Stomach (tissue), 8 donors: ENCODE measurements at regions not wholly inside any gene's neighbourhood (a gene's known extent, or its start where the extent isn't known, plus 50 kb on each side); places are given as distances from the start of the nearest gene placed in this dataset.

ENCODE experiments used
- DNase-seq, 2 donors: peaks; one replicate each; pipeline versions ENCODE4 v3.0.0 to v3.0.0-alpha.2; 2013 to 2019
- H3K27ac ChIP-seq, 5 donors: fragments of 200-600 bp in 4 of 5; sonication (generic) in 4 of 5; one replicate each; pipeline ENCODE4 v1.5.1; 2013 to 2019; ENCODE audit warnings: mild to moderate bottlenecking in 1 of 5, moderate library complexity in 1 of 5
- H3K27me3 ChIP-seq, 3 donors: fragments of 200-600 bp; sonication (generic); one replicate each; pipeline ENCODE4 v1.5.1; 2017 to 2019; ENCODE audit warnings: mixed run types in 1 of 3
- H3K36me3 ChIP-seq, 4 donors: fragments of 200-600 bp; sonication (generic); 1 replicate in 3 of 4; 2 replicates in 1 of 4; pipeline ENCODE4 v1.5.1; 2016 to 2019
- H3K4me1 ChIP-seq, 4 donors: fragments of 200-600 bp; sonication (generic); one replicate each; pipeline ENCODE4 v1.5.1; 2016 to 2019
- H3K4me3 ChIP-seq, 4 donors: fragments of 200-600 bp; sonication (generic) in 3 of 4; one replicate each; pipeline ENCODE4 v1.5.1; 2016 to 2019; ENCODE audit warnings: mild to moderate bottlenecking in 1 of 4
- H3K9me3 ChIP-seq, 4 donors: fragments of 200-600 bp; sonication (generic); one replicate each; pipeline ENCODE4 v1.5.1; 2016 to 2019
- CTCF ChIP-seq, 7 experiments: fragments of 450-650 bp in 4 of 7; fragments of 200-600 bp in 3 of 7; sonication (generic) in 3 of 7; IDR thresholded peaks; one replicate each; pipeline ENCODE4 v1.5.1; 2016 to 2019; ENCODE audit warnings: antibody characterized with exemption in 7 of 7, control low read depth in 2 of 7, mild to moderate bottlenecking in 1 of 7
- EP300 ChIP-seq: sonication (generic); formaldehyde crosslinking; IDR thresholded peaks from one replicate; pipeline ENCODE4 v1.6.1; 2017; ENCODE audit warnings: antibody characterized with exemption
- POLR2A ChIP-seq, 4 donors: fragments of 450-650 bp; IDR thresholded peaks; one replicate each; pipeline ENCODE4 v1.6.1; 2016; ENCODE audit warnings: antibody characterized with exemption in 4 of 4, control low read depth in 2 of 4, mild to moderate bottlenecking in 1 of 4, moderate library complexity in 1 of 4
- POLR2AphosphoS5 ChIP-seq, 3 donors: sonication (generic); formaldehyde crosslinking; IDR thresholded peaks; one replicate each; pipeline ENCODE4 v1.6.1; 2016; ENCODE audit warnings: antibody characterized with exemption in 3 of 3
- WGBS, 5 donors: extraction: QIAGEN DNeasy Blood & Tissue Kit in 3 of 5; methylation state at CpG; one replicate each; pipeline versions ENCODE4 v1.1.5 to v1.1.7; 2013 to 2018; 5-methylcytosine and 5-hydroxymethylcytosine counted together
- intact Hi-C: fragments of 100-400 bp; cut with DNase I; formaldehyde crosslinking; loops from one replicate; pipeline ENCODE4 v1.15.1; 2023; ENCODE audit warnings: low total_unique reads
- donor health status: healthy with polysubstance abuse.
- donor health status: Bipolar disorder and iron deficiency.
- donor health status: healthy.

DNA sequence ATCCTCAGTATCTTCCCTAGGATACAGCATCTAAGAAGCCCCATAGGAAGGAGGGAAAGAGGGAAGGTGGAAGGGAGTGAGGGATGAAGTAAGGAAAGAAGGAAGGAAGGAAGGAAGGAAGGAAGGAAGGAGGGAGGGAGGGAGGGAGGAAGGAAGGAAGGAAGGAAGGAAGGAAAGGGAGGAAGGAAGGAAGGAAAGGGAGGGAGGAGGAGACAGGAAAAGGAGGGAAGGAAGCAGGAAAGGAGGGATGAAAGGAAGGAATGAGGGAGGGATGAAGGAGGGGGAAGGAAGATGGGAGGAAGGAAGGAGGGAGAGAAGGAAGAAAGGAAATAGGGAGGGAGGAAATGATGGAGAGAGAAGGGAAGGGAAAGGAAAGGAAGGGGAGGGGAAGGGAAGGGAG, 455.6 kb upstream of the ZMIZ1 start:
- no peak for TF ChIP-seq CTCF (IDR thresholded peaks at IDR 0.05)
- TF ChIP-seq POLR2A (IDR thresholded peaks at IDR 0.05) = no peak
- TF ChIP-seq POLR2AphosphoS5 (IDR thresholded peaks at IDR 0.05) = no peak
- no peak for TF ChIP-seq EP300
- H3K4me1 ChIP-seq = peaks cover 0 to 4% (median 0%) of the 10 kb centered on the region in 4 donors
- H3K9me3 ChIP-seq = peaks cover 0 to 16% (median 3%) of the 10 kb centered on the region in 4 donors
- intact Hi-C loops = no loop called here
- H3K36me3 ChIP-seq = no peaks in the 10 kb centered on the region
- no peak for DNase-seq
- H3K27me3 ChIP-seq = no peaks in the 10 kb centered on the region
- H3K27ac ChIP-seq = no peak overlapping the region
- H3K4me3 ChIP-seq = no peak overlapping the region

DNA sequence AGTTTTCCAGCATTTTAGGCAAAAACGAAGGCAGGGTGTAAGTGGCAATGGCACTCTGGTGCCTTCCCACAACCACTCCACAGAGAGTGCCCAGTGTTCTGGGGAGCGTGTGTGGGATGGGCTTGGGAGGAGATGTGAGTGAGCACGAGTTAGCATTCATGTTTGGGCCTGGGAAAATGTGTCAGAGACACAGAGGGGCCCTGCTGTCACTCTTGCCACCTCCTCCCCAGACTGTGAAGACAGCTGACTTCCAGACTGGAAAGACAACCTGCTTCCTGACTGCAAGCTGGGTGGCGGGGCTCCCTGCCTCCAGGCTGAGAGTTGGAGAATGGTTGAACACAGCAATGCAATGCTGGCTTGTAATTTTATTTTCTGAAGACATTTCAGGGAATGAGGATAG, 454.5 kb upstream of the ZMIZ1 start:
- intact Hi-C loops = no loop called here
- H3K36me3 ChIP-seq = no peaks in the 10 kb centered on the region
- WGBS, 5 donors = 79 to 89% (median 81%) methylated on average over 4 of the region's 4 CpGs
- no peaks in the 10 kb centered on the region for H3K27me3 ChIP-seq
- H3K9me3 ChIP-seq = peaks cover 0 to 10% (median 0%) of the 10 kb centered on the region in 4 donors
- H3K4me1 ChIP-seq = peaks cover 0 to 4% (median 0%) of the 10 kb centered on the region in 4 donors
- no peak for DNase-seq
- no peak for TF ChIP-seq CTCF (IDR thresholded peaks at IDR 0.05)
- no peak for TF ChIP-seq POLR2AphosphoS5 (IDR thresholded peaks at IDR 0.05)
- TF ChIP-seq EP300 = no peak
- TF ChIP-seq POLR2A (IDR thresholded peaks at IDR 0.05) = no peak
- H3K27ac ChIP-seq = no peak overlapping the region
- no peak overlapping the region for H3K4me3 ChIP-seq

DNA sequence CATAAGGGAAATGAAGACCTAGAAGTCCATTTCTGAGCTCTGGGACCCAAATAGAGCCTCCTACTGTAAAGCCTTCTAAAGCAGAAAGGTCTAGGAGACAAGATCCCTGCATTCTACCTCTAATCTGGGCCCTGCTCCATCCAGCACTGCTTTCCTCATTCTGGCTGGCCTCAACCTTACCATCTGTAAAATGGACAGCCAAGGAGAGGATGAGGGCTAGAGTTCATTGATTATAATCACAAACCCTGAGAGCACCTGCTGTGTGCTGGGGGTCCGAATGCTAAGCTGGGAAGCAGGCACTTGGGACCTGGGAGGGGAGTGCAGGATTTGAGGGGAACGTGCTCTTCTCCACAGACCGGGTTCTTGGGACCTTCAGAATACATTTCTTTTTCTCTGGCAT, 454.0 kb upstream of the ZMIZ1 start:
- TF ChIP-seq EP300 = no peak
- no peak for TF ChIP-seq POLR2A (IDR thresholded peaks at IDR 0.05)
- no peak for TF ChIP-seq POLR2AphosphoS5 (IDR thresholded peaks at IDR 0.05)
- TF ChIP-seq CTCF (IDR thresholded peaks at IDR 0.05) = no peak
- intact Hi-C loops = no loop called here
- no peaks in the 10 kb centered on the region for H3K27me3 ChIP-seq
- 86 to 94% (median 93%) methylated on average over 3 of the region's 3 CpGs for WGBS, 5 donors
- H3K36me3 ChIP-seq = no peaks in the 10 kb centered on the region
- peaks cover 0 to 5% (median 0%) of the 10 kb centered on the region in 4 donors for H3K9me3 ChIP-seq
- peaks cover 0 to 4% (median 0%) of the 10 kb centered on the region in 4 donors for H3K4me1 ChIP-seq
- H3K4me3 ChIP-seq = no peak overlapping the region
- H3K27ac ChIP-seq = no peak overlapping the region
- no peak for DNase-seq

DNA sequence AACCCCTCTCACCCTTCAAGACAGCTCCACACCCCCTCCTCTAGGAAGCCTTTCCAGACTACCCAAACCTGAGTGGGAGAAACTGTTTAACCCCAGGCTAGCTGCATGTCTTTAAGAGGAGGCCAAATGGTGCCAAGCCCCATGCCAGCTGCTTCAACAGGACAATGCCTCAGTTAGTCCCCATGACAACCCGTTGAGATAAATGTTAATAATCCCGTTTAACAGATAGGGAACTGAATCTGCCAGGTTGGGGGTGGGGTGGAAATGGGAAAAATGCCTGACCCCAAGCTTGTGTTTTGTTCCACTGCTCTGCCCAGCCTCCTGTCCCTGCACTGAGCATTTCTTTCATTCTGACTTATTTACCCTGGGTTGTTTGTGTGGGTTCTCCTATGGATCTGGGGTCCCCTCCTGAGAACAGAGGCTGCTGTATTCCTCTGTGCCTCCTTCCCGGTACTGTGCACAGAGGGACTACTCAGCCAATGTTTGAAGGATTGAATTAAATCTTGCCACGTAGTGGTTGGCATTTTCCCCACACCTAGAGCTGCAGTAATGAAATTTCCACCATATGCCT, 452.6 kb upstream of the ZMIZ1 start:
- Histone ChIP-seq H3K27ac (no peak overlapping the region), H3K4me1 (peaks cover 0 to 10% (median 3%) of the 10 kb centered on the region in 4 donors), H3K36me3 (no peaks in the 10 kb centered on the region), H3K4me3 (no peak overlapping the region), H3K9me3 (no peaks in the 10 kb centered on the region), H3K27me3 (no peaks in the 10 kb centered on the region)
- intact Hi-C loops = no loop called here
- TF ChIP-seq EP300 (no peak), CTCF (IDR thresholded peaks at IDR 0.05) (no peak), POLR2A (IDR thresholded peaks at IDR 0.05) (no peak), POLR2AphosphoS5 (IDR thresholded peaks at IDR 0.05) (no peak)
- 42 to 49% (median 44%) methylated on average over 4 of the region's 4 CpGs for WGBS, 5 donors
- DNase-seq = no peak
